ENCODE measurements at regions not wholly inside any gene's neighbourhood (a gene's known extent, or its start where the extent isn't known, plus 50 kb on each side); places are given as distances from the start of the nearest gene placed in this dataset.

GRCh38 chr3:72153477-72154314, 368.7 kb upstream of the PROK2 start:
- H2AFZ ChIP-seq = no peak overlapping the region

DNA sequence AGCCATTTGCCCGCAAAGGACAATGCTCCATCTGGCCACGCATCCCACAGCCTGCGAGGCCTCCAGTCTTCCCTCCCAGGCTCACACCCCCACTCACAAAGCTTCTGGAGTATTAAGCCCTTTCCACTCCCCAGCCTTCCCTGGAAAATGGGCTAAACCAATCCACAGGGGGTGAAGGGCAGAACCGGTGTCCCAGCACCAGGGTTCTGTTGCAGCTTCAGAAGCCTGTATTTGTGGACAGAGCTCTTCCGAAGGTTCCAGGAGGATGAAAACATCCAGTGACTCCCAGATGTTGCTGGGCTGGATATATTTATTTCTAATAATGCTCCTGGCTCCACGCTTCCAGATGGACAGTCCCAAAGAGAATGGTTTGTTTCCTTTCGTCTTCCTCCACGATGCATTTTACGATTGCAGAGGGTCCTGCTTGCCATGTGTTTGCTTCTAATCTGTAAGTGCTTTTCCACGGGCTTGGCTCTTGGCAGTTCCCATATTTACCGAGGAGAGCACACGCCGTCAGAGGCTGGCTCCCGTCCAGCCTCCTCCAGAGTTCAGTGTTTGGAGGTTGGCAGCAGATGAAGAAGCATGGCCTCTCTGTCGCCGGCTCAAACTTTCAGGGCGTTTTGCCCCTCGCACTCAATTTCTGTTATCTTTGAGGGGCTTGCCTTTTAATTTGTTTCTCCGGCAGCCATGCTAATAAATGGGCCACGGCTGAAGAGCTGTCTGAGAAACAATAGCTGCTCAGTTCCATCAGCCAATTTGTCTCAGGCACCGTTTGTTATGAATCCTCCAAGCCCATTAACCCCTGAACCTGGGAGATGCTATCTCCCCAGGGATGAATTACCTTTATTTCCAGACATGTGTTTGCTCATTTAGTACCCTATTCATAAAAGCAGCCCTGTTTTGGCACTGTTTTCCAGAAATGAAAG, 367.9 kb upstream of the PROK2 start:
- TF ChIP-seq EZH2 (IDR thresholded peaks at IDR 0.05; ENCODE audit: borderline replicate concordance) = no peak
- no peaks in the 10 kb centered on the region for H3K9me3 ChIP-seq (ENCODE audit: low read depth)
- no peaks in the 10 kb centered on the region for H3K79me2 ChIP-seq
- H3K27me3 ChIP-seq = no peaks in the 10 kb centered on the region
- H3K4me3 ChIP-seq = no peak overlapping the region
- peak; percentile 89 for DNase-seq (ENCODE audit: low spot score)
- WGBS (ENCODE audit: low lambda C conversion rate, missing lambda C conversion rate) = 37% methylated on average over 21 of the region's 21 CpGs
- H3K27ac ChIP-seq = peak overlapping the region; percentile 88
- no peaks in the 10 kb centered on the region for H3K36me3 ChIP-seq (replicated peaks; ENCODE audit: insufficient read depth, low read depth)
- no peaks in the 10 kb centered on the region for H3K9me2 ChIP-seq (replicated peaks; ENCODE audit: insufficient read depth)
- H2AFZ ChIP-seq = peak overlapping the region; percentile 7
- peaks cover 39% of the 10 kb centered on the region for H3K4me1 ChIP-seq (ENCODE audit: insufficient read depth)
- peak overlapping the region; percentile 62 for H3K4me2 ChIP-seq
- H4K20me1 ChIP-seq (ENCODE audit: insufficient read depth, poor library complexity, severe bottlenecking) = no peaks in the 10 kb centered on the region

More at GRCh38 chr3:72153477-72154314, 368.7 kb upstream of the PROK2 start:
- no peak overlapping the region for H3K4me3 ChIP-seq
- H3K4me2 ChIP-seq = peak overlapping the region; percentile 62
- no peaks in the 10 kb centered on the region for H3K79me2 ChIP-seq
- H3K27ac ChIP-seq = peak overlapping the region; percentile 88
- TF ChIP-seq EZH2 (IDR thresholded peaks at IDR 0.05; ENCODE audit: borderline replicate concordance) (no peak), CTCF (IDR thresholded peaks at IDR 0.05; ENCODE audit: poor library complexity) (no peak), EZH2phosphoT487 (IDR thresholded peaks at IDR 0.05; ENCODE audit: low read depth, severe bottlenecking, unreplicated experiment) (no peak)
- no peaks in the 10 kb centered on the region for H3K36me3 ChIP-seq (replicated peaks; ENCODE audit: insufficient read depth, low read depth)
- no peaks in the 10 kb centered on the region for H3K27me3 ChIP-seq
- no peaks in the 10 kb centered on the region for H4K20me1 ChIP-seq (ENCODE audit: insufficient read depth, poor library complexity, severe bottlenecking)
- no peaks in the 10 kb centered on the region for H3K9me2 ChIP-seq (replicated peaks; ENCODE audit: insufficient read depth)
- H3K9me3 ChIP-seq (ENCODE audit: low read depth) = no peaks in the 10 kb centered on the region
- DNase-seq (ENCODE audit: low spot score) = no peak
- peaks cover 39% of the 10 kb centered on the region for H3K4me1 ChIP-seq (ENCODE audit: insufficient read depth)
- WGBS (ENCODE audit: low lambda C conversion rate, missing lambda C conversion rate) = 86% methylated on average over 6 of the region's 6 CpGs

GRCh38 chr3:72151465-72152238, 366.7 kb upstream of the PROK2 start:
- H3K79me2 ChIP-seq = no peaks in the 10 kb centered on the region
- H3K9me3 ChIP-seq (ENCODE audit: low read depth) = no peaks in the 10 kb centered on the region
- peak overlapping the region; percentile 62 for H3K4me2 ChIP-seq
- TF ChIP-seq EZH2phosphoT487 (IDR thresholded peaks at IDR 0.05; ENCODE audit: low read depth, severe bottlenecking, unreplicated experiment) (no peak), EZH2 (IDR thresholded peaks at IDR 0.05; ENCODE audit: borderline replicate concordance) (no peak), CTCF (IDR thresholded peaks at IDR 0.05; ENCODE audit: poor library complexity) (no peak)
- no peak overlapping the region for H3K4me3 ChIP-seq
- WGBS (ENCODE audit: low lambda C conversion rate, missing lambda C conversion rate) = 80% methylated on average over 9 of the region's 9 CpGs
- no peak overlapping the region for H2AFZ ChIP-seq
- peaks cover 39% of the 10 kb centered on the region for H3K4me1 ChIP-seq (ENCODE audit: insufficient read depth)
- H3K9me2 ChIP-seq (replicated peaks; ENCODE audit: insufficient read depth) = no peaks in the 10 kb centered on the region
- H4K20me1 ChIP-seq (ENCODE audit: insufficient read depth, poor library complexity, severe bottlenecking) = no peaks in the 10 kb centered on the region
- peak overlapping the region; percentile 88 for H3K27ac ChIP-seq
- no peaks in the 10 kb centered on the region for H3K27me3 ChIP-seq
- H3K36me3 ChIP-seq (replicated peaks; ENCODE audit: insufficient read depth, low read depth) = no peaks in the 10 kb centered on the region
- no peak for DNase-seq (ENCODE audit: low spot score)

Data from hepatocyte (in vitro differentiated cells).